Epithelial cell of esophagus (primary cell): ENCODE measurements at regions not wholly inside any gene's neighbourhood (a gene's known extent, or its start where the extent isn't known, plus 50 kb on each side); places are given as distances from the start of the nearest gene placed in this dataset.

Source experiments
- DNase-seq: peaks from one replicate; pipeline ENCODE4 v3.0.0; 2010; ENCODE audit warnings: low read depth
- H3K4me3 ChIP-seq: 2 replicates; pipeline ENCODE4 v1.5.1; 2011; ENCODE audit warnings: mild to moderate bottlenecking, low read length, control low read depth
- TF ChIP-seq, protein P1 (sequence below): IDR thresholded peaks from 2 replicates; pipeline ENCODE4 v1.5.1; 2011; ENCODE audit warnings: low read depth, mild to moderate bottlenecking, low read length, control low read depth, inconsistent platforms; ENCODE audit not compliant: insufficient read depth; ENCODE audit errors: missing control alignments

DNA sequence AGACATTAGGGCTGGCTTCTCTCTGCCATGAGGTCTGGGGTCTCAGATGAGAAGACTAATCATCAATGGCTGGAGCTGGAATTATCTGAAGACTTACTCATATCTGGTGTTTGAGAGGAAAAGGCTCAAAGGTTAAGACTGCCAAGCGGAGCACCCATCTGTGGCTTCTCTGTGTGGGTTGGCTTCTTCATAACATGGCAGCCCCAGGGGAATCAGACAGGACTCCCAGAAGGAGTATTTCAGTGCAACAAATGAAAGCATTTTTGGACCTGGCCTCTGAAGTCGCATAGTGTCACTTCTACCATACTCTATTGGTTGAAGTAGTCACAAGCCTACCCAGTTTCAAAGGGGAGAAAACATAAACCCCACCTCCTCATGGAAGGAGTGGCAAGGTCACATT is 171.8 kb upstream of the KRR1 start:
- TF ChIP-seq, protein P1, sequence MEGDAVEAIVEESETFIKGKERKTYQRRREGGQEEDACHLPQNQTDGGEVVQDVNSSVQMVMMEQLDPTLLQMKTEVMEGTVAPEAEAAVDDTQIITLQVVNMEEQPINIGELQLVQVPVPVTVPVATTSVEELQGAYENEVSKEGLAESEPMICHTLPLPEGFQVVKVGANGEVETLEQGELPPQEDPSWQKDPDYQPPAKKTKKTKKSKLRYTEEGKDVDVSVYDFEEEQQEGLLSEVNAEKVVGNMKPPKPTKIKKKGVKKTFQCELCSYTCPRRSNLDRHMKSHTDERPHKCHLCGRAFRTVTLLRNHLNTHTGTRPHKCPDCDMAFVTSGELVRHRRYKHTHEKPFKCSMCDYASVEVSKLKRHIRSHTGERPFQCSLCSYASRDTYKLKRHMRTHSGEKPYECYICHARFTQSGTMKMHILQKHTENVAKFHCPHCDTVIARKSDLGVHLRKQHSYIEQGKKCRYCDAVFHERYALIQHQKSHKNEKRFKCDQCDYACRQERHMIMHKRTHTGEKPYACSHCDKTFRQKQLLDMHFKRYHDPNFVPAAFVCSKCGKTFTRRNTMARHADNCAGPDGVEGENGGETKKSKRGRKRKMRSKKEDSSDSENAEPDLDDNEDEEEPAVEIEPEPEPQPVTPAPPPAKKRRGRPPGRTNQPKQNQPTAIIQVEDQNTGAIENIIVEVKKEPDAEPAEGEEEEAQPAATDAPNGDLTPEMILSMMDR: no peak
- no peak for DNase-seq
- no peak overlapping the region for H3K4me3 ChIP-seq

DNA sequence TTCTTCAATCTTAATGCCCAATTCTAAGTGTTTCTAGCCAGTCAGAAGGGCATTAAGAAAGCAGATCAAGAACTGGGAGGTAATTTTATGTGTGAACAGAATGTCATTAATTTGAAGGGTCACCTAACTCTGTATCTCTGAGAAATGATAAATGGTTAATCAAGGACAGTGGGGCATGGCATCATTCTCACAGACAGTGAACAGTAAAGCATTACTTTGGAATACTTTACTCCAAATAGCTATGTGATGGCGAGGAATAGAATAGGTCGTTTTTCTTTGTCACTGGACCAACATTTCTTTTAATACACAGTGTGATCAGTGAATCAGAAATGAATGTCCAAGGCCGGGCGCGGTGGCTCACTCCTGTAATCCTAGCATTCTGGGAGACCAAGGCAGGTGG is 166.1 kb upstream of the KRR1 start:
- H3K4me3 ChIP-seq: no peak overlapping the region
- TF ChIP-seq, protein P1: no peak
- no peak for DNase-seq

DNA sequence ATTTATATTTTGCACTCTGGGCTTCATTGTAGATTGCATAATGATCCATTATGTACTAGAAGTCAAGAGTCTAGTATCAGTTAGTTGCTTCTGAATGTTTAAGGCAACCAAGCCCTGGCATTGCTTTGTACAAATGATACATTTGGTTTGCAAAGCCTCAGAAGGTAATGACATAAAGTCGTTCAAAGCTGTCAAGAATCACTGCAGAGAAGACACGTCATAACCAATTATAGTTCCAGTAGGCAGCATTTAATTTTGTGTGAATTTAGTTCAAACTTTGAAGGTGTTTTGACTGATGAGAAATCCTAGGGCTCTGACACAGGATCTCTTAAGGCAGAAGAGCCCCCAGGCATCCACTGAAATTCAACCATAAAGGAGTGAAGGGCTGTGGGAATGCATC is 163.0 kb upstream of the KRR1 start:
- DNase-seq: no peak
- H3K4me3 ChIP-seq: no peak overlapping the region
- TF ChIP-seq, protein P1: no peak

DNA sequence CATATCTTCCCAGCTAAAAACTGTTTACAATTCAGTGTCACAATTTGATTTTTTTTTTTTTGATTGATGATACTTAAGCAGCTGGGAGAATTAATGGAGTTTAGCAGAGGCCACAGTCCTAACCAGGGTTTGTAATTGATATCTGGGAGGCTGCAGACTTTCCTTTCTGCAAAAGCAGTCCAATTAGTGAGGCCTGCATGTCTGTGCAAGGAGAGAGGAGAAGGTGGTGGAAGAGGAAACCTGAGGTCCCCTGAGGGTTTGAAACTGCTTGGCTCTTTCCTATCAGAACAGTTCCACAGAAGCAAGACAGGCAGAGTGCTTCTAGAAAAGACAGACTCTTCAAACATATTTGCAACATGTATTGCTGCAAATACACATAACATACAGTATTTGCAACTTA is 160.8 kb upstream of the KRR1 start:
- H3K4me3 ChIP-seq: no peak overlapping the region
- DNase-seq: no peak
- TF ChIP-seq, protein P1: no peak

DNA sequence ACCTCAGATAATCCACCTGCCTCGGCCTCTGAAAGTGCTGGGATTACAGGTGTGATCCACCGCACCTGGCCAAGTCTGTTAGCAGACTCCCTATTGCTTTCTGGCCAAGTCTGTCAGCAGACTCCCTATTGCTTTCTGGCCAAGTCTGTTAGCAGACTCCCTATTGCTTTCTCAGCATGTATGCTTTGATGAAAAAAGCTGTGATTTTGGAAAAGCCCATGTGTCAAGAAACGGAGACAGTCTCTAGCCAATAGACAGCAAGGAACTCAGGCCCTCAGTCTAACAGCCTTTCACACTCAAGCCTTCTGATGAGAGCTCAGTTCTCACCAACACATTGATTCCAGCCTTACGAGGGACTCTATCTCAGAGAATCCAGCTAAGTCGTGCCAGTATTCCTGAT is 158.8 kb upstream of the KRR1 start:
- TF ChIP-seq, protein P1: no peak
- no peak for DNase-seq
- H3K4me3 ChIP-seq: no peak overlapping the region

DNA sequence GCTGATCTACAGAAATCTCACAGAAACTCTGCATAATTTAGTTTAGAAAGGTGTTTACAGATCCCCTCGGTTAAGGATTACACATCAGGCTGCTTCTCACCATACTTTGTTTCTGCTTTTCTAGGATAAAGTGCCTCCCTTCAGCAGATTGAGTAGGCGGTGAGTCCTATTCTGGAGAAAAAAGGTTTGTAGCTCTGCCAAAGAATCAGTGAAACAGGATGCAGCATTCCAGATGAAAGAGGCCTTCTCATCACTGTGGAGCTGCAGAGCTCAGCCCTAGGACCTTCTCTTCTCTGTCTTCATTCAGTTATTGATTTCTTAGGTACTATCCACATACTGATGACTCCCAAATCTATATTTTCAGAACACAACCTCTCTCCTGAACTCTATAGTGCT is 155.5 kb upstream of the KRR1 start:
- DNase-seq: no peak
- TF ChIP-seq, protein P1: no peak
- no peak overlapping the region for H3K4me3 ChIP-seq

DNA sequence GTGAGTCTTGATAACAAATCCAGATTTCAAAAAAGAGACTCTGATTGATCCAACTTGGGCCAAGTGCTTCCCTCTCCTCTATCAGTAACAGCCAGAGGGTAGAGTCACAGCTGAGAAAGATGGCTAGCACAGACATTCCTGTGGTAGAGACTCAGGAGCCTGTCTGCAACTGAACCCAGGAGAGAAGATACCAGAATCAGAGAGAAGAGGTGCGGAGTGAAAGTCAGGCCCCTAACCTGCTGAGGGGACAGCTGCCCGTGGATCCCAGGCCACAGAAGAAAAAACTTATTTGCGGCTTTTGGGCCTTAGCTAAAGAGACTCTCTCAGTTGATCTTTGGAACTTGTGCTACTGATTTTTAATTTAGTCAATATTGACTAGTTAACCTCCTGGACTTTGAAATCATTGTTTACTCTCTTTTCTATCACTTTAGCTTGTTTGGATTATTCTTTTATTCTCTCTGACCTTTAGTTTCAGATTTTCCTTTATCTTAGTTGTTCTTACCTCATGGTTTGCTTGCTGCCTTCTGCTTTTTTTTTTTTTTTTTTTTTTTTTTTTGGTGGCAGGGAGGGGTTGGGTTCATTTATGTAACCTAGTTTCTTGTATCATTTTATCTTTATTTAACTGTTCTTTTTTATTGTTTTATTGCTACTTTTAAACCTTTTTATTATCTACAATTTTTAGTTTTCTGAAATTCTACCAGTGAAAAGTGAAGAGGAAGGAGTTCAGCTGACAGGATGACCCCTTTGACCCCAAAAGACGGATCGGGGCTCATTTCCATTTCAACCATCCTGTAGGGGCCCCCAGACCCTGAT is 154.9 kb upstream of the KRR1 start:
- DNase-seq: no peak
- TF ChIP-seq, protein P1: no peak
- no peak overlapping the region for H3K4me3 ChIP-seq
